Ovary (tissue), 7 donors: ENCODE measurements at regions not wholly inside any gene's neighbourhood (a gene's known extent, or its start where the extent isn't known, plus 50 kb on each side); places are given as distances from the start of the nearest gene placed in this dataset.

Experiments used
- DNase-seq, 5 donors: peaks; one replicate each; pipeline ENCODE4 v3.0.0-alpha.2; 2019 to 2020
- H3K27ac ChIP-seq, 2 donors: fragments of 200-600 bp; one replicate each; pipeline versions ENCODE4 v1.5.1 to v1.8.0; 2019 to 2022
- H3K27me3 ChIP-seq: fragments of 200-600 bp; one replicate; pipeline ENCODE4 v1.8.0; 2022
- H3K36me3 ChIP-seq: fragments of 200-600 bp; sonication (generic); one replicate; pipeline ENCODE4 v1.5.1; 2019
- H3K4me1 ChIP-seq: one replicate; pipeline ENCODE4 v1.8.1; 2013; ENCODE audit warnings: mild to moderate bottlenecking, moderate library complexity; ENCODE audit not compliant: insufficient read depth
- H3K4me3 ChIP-seq: fragments of 200-600 bp; sonication (generic); one replicate; pipeline ENCODE4 v1.5.1; 2017
- H3K9me3 ChIP-seq, 2 donors: fragments of 200-600 bp in 1 of 2; sonication (generic) in 1 of 2; one replicate each; pipeline versions ENCODE4 v1.5.1 to v1.8.1; 2013 to 2019; ENCODE audit warnings: mild to moderate bottlenecking in 1 of 2, moderate library complexity in 1 of 2
- EP300 ChIP-seq: sonication (generic); formaldehyde crosslinking; IDR thresholded peaks from one replicate; pipeline ENCODE4 v1.6.1; 2017; ENCODE audit warnings: antibody characterized with exemption
- POLR2A ChIP-seq: fragments of 450-650 bp; IDR thresholded peaks from one replicate; pipeline ENCODE4 v1.6.1; 2017; ENCODE audit warnings: antibody characterized with exemption, mild to moderate bottlenecking, moderate library complexity
- WGBS, 3 donors: extraction: QIAGEN DNeasy Blood & Tissue Kit in 1 of 3; methylation state at CpG; one replicate each; pipeline versions ENCODE4 v1.1.5 to v1.1.7; 2013 to 2017; 5-methylcytosine and 5-hydroxymethylcytosine counted together
- intact Hi-C, 4 donors: fragments of 100-400 bp; cut with DNase I; formaldehyde crosslinking; loops; one replicate each; pipeline versions ENCODE4 v1.11.0 to v1.15.1; 2022 to 2023
- TF ChIP-seq, protein P1 (sequence below), 3 donors: fragments of 450-650 bp in 2 of 3; fragments of 200-600 bp in 1 of 3; IDR thresholded peaks; one replicate each; pipeline versions ENCODE4 v1.5.1 to v1.8.0; 2016 to 2022; ENCODE audit warnings: antibody characterized with exemption in 3 of 3, mild to moderate bottlenecking in 1 of 3
- donor health status: DM: no; HTN: no; CAD: no; lungs with moderate emphysema.
- donor health status: DM: no; HTN: no; CAD: no.
- donor health status: Bipolar disorder and iron deficiency.
- donor health status: DM: no; HTN: no; CAD: no.
- donor health status: DM: yes; HTN: yes; CAD: no.

- H3K9me3 ChIP-seq: no peaks in the 10 kb centered on the region
- 71 to 81% (median 73%) methylated on average over 1 of the region's 1 CpG for WGBS, 3 donors
- DNase-seq: no peak
- H3K4me1 ChIP-seq: no peaks in the 10 kb centered on the region
- TF ChIP-seq, protein P1, sequence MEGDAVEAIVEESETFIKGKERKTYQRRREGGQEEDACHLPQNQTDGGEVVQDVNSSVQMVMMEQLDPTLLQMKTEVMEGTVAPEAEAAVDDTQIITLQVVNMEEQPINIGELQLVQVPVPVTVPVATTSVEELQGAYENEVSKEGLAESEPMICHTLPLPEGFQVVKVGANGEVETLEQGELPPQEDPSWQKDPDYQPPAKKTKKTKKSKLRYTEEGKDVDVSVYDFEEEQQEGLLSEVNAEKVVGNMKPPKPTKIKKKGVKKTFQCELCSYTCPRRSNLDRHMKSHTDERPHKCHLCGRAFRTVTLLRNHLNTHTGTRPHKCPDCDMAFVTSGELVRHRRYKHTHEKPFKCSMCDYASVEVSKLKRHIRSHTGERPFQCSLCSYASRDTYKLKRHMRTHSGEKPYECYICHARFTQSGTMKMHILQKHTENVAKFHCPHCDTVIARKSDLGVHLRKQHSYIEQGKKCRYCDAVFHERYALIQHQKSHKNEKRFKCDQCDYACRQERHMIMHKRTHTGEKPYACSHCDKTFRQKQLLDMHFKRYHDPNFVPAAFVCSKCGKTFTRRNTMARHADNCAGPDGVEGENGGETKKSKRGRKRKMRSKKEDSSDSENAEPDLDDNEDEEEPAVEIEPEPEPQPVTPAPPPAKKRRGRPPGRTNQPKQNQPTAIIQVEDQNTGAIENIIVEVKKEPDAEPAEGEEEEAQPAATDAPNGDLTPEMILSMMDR (IDR thresholded peaks at IDR 0.05): no peak
- TF ChIP-seq EP300: no peak
- no peak for TF ChIP-seq POLR2A
- H3K4me3 ChIP-seq: no peak overlapping the region
- intact Hi-C loops: no loop called here
- H3K27me3 ChIP-seq: no peaks in the 10 kb centered on the region
- H3K27ac ChIP-seq: no peak overlapping the region
- no peaks in the 10 kb centered on the region for H3K36me3 ChIP-seq
Observed at GRCh38 chr7:13201628-13202027, 514.2 kb downstream of the ARL4A start.

- H3K27me3 ChIP-seq: no peaks in the 10 kb centered on the region
- H3K36me3 ChIP-seq: no peaks in the 10 kb centered on the region
- intact Hi-C loops: no loop called here
- no peaks in the 10 kb centered on the region for H3K9me3 ChIP-seq
- 2 to 5% (median 3%) methylated on average over 1 of the region's 1 CpG for WGBS, 3 donors
- no peak overlapping the region for H3K4me3 ChIP-seq
- DNase-seq: no peak
- H3K4me1 ChIP-seq: no peaks in the 10 kb centered on the region
- no peak overlapping the region for H3K27ac ChIP-seq
- no peak for TF ChIP-seq POLR2A
Observed at GRCh38 chr7:13217768-13218167, 530.3 kb downstream of the ARL4A start.

DNA sequence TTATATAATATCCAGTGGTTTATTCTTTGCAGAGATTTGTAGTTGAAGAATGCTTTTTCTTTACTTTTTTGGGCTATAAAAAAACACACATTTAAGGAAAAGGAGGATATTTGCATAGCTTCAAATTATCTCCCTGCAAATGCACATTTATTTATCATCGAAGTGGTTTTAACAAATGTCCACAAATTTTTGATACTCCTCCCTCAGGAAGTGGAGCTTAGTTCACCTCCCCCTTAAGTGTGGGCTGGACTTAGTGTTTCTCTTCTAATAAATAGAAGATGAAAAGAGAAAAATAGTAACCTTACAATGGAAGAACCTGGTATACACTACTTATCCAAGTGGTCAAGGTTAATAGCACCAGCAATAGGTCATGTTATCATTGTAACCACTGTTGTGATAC, 537.6 kb downstream of the ARL4A start:
- intact Hi-C loops: no loop called here
- no peaks in the 10 kb centered on the region for H3K27me3 ChIP-seq
- TF ChIP-seq POLR2A: no peak
- TF ChIP-seq, protein P1 (IDR thresholded peaks at IDR 0.05): no peak
- no peak for TF ChIP-seq EP300
- H3K4me1 ChIP-seq: no peaks in the 10 kb centered on the region
- H3K27ac ChIP-seq: no peak overlapping the region
- 0 to 19% (median 6%) methylated on average over 1 of the region's 1 CpG for WGBS, 3 donors
- no peaks in the 10 kb centered on the region for H3K9me3 ChIP-seq
- no peak overlapping the region for H3K4me3 ChIP-seq
- H3K36me3 ChIP-seq: no peaks in the 10 kb centered on the region
- DNase-seq: no peak

DNA sequence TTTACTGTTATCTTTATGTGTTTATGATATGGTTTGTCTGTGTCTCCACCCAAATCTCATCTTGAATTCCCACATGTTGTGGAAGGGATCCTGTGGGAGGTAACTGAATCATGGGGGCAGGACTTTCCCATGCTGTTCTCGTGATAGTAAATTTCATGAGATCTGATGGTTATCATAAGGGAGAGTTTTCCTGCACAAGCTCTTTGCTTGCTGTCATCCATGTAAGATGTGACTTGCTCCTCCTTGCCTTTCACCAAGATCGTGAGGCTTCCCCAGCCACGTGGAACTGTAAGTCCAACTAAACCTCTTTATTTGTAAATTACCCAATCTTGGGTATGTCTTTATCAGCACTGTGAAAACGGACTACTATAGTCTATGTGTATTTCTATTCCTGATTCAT, 539.0 kb downstream of the ARL4A start:
- Histone ChIP-seq H3K36me3 (no peaks in the 10 kb centered on the region), H3K27me3 (no peaks in the 10 kb centered on the region), H3K9me3 (no peaks in the 10 kb centered on the region), H3K4me3 (no peak overlapping the region), H3K27ac (no peak overlapping the region), H3K4me1 (no peaks in the 10 kb centered on the region)
- intact Hi-C loops: no loop called here
- DNase-seq: no peak
- WGBS, 3 donors: 78 to 91% (median 85%) methylated on average over 4 of the region's 4 CpGs
- no peak for TF ChIP-seq POLR2A
- TF ChIP-seq, protein P1 (IDR thresholded peaks at IDR 0.05): no peak
- TF ChIP-seq EP300: no peak

- H3K27ac ChIP-seq: no peak overlapping the region
- intact Hi-C loops: no loop called here
- TF ChIP-seq, protein P1 (IDR thresholded peaks at IDR 0.05): no peak
- no peak for TF ChIP-seq EP300
- TF ChIP-seq POLR2A: no peak
- no peaks in the 10 kb centered on the region for H3K36me3 ChIP-seq
- H3K4me3 ChIP-seq: no peak overlapping the region
- no peaks in the 10 kb centered on the region for H3K9me3 ChIP-seq
- no peaks in the 10 kb centered on the region for H3K4me1 ChIP-seq
- H3K27me3 ChIP-seq: no peaks in the 10 kb centered on the region
- DNase-seq: no peak
- WGBS, 3 donors: 91 to 95% (median 95%) methylated on average over 4 of the region's 4 CpGs
Observed at GRCh38 chr7:13231216-13231615, 543.8 kb downstream of the ARL4A start.
